ENCODE measurements at regions not wholly inside any gene's neighbourhood (a gene's known extent, or its start where the extent isn't known, plus 50 kb on each side); places are given as distances from the start of the nearest gene placed in this dataset.
A peak's percentile ranks its signal among the peaks of the same experiment; 100 is the strongest.

GRCh38 chr21:41625428-41625827, 117.5 kb upstream of the TMPRSS2 start:
- Histone ChIP-seq H3K27ac (ENCODE audit: low read depth in 1 of 3, low read length in 2 of 3) (peak overlapping the region in 1 of 3 donors; percentile 52), H3K4me3 (ENCODE audit: low read depth in 1 of 3, low read length in 3 of 3) (no peak overlapping the region), H3K27me3 (ENCODE audit: control insufficient read depth in 3 of 3, insufficient read depth in 3 of 3, low read length in 3 of 3) (peaks cover 0 to 3% (median 0%) of the 10 kb centered on the region in 3 donors), H3K4me1 (ENCODE audit: control insufficient read depth in 3 of 3, insufficient read depth in 2 of 3, low read depth in 1 of 3, low read length in 2 of 3) (peaks cover 0 to 20% (median 8%) of the 10 kb centered on the region in 3 donors), H3K36me3 (ENCODE audit: control insufficient read depth in 3 of 3, insufficient read depth in 2 of 3, low read depth in 1 of 3, low read length in 3 of 3) (no peaks in the 10 kb centered on the region), H3K9me3 (ENCODE audit: control insufficient read depth in 2 of 2, insufficient read depth in 1 of 2, low read depth in 1 of 2, low read length in 1 of 2) (peaks cover 0 to 7% of the 10 kb centered on the region in 2 donors)
- 63 to 78% (median 64%) methylated on average over 4 of the region's 4 CpGs for WGBS, 3 donors
- FAIRE-seq = no peak
- no peak for DNase-seq

- DNase-seq (peak in 1 of 2 donors; percentile 60), FAIRE-seq (no peak)
- H3K4me1 ChIP-seq (ENCODE audit: control insufficient read depth in 3 of 3, insufficient read depth in 2 of 3, low read depth in 1 of 3, low read length in 2 of 3) = peaks cover 0 to 20% (median 8%) of the 10 kb centered on the region in 3 donors
- H3K4me3 ChIP-seq (ENCODE audit: low read depth in 1 of 3, low read length in 3 of 3) = no peak overlapping the region
- peak overlapping the region in 1 of 3 donors; percentile 52 for H3K27ac ChIP-seq (ENCODE audit: low read depth in 1 of 3, low read length in 2 of 3)
- H3K36me3 ChIP-seq (ENCODE audit: control insufficient read depth in 3 of 3, insufficient read depth in 2 of 3, low read depth in 1 of 3, low read length in 3 of 3) = no peaks in the 10 kb centered on the region
- peaks cover 0 to 3% (median 0%) of the 10 kb centered on the region in 3 donors for H3K27me3 ChIP-seq (ENCODE audit: control insufficient read depth in 3 of 3, insufficient read depth in 3 of 3, low read length in 3 of 3)
- whole genome bisulfite sequencing, 3 donors = 53 to 60% (median 58%) methylated on average over 7 of the region's 7 CpGs
- H3K9me3 ChIP-seq (ENCODE audit: control insufficient read depth in 2 of 2, insufficient read depth in 1 of 2, low read depth in 1 of 2, low read length in 1 of 2) = peaks cover 0 to 7% of the 10 kb centered on the region in 2 donors
These were observed 116.8 kb upstream of the TMPRSS2 start for GRCh38 chr21:41624674-41625310.

- 89 to 96% (median 95%) methylated on average over 8 of the region's 8 CpGs for WGBS, 3 donors
- H3K27ac ChIP-seq (ENCODE audit: low read depth in 1 of 3, low read length in 2 of 3) = no peak overlapping the region
- H3K27me3 ChIP-seq (ENCODE audit: control insufficient read depth in 3 of 3, insufficient read depth in 3 of 3, low read length in 3 of 3) = peaks cover 0 to 3% (median 0%) of the 10 kb centered on the region in 3 donors
- H3K36me3 ChIP-seq (ENCODE audit: control insufficient read depth in 3 of 3, insufficient read depth in 2 of 3, low read depth in 1 of 3, low read length in 3 of 3) = no peaks in the 10 kb centered on the region
- H3K4me1 ChIP-seq (ENCODE audit: control insufficient read depth in 3 of 3, insufficient read depth in 2 of 3, low read depth in 1 of 3, low read length in 2 of 3) = peaks cover 0 to 20% (median 8%) of the 10 kb centered on the region in 3 donors
- H3K4me3 ChIP-seq (ENCODE audit: low read depth in 1 of 3, low read length in 3 of 3) = no peak overlapping the region
- FAIRE-seq (no peak), DNase-seq (no peak)
- H3K9me3 ChIP-seq (ENCODE audit: control insufficient read depth in 2 of 2, insufficient read depth in 1 of 2, low read depth in 1 of 2, low read length in 1 of 2) = peaks cover 0 to 7% of the 10 kb centered on the region in 2 donors
These were observed 116.0 kb upstream of the TMPRSS2 start for GRCh38 chr21:41623945-41624344.

GRCh38 chr21:41622831-41623548, 115.0 kb upstream of the TMPRSS2 start:
- H3K4me3 ChIP-seq (ENCODE audit: low read depth in 1 of 3, low read length in 3 of 3) = no peak overlapping the region
- H3K36me3 ChIP-seq (ENCODE audit: control insufficient read depth in 3 of 3, insufficient read depth in 2 of 3, low read depth in 1 of 3, low read length in 3 of 3) = no peaks in the 10 kb centered on the region
- H3K4me1 ChIP-seq (ENCODE audit: control insufficient read depth in 3 of 3, insufficient read depth in 2 of 3, low read depth in 1 of 3, low read length in 2 of 3) = peaks cover 0 to 20% (median 8%) of the 10 kb centered on the region in 3 donors
- DNase-seq (no peak), FAIRE-seq (no peak)
- WGBS, 3 donors = 76 to 79% (median 78%) methylated on average over 26 of the region's 26 CpGs
- no peak overlapping the region for H3K27ac ChIP-seq (ENCODE audit: low read depth in 1 of 3, low read length in 2 of 3)
- H3K9me3 ChIP-seq (ENCODE audit: control insufficient read depth in 2 of 2, insufficient read depth in 1 of 2, low read depth in 1 of 2, low read length in 1 of 2) = peaks cover 0 to 7% of the 10 kb centered on the region in 2 donors
- H3K27me3 ChIP-seq (ENCODE audit: control insufficient read depth in 3 of 3, insufficient read depth in 3 of 3, low read length in 3 of 3) = peaks cover 0 to 3% (median 0%) of the 10 kb centered on the region in 3 donors

GRCh38 chr21:41622201-41622600, 114.2 kb upstream of the TMPRSS2 start:
- no peak for DNase-seq
- WGBS, 3 donors = 88 to 93% (median 89%) methylated on average over 10 of the region's 10 CpGs
- Histone ChIP-seq H3K27me3 (ENCODE audit: control insufficient read depth in 3 of 3, insufficient read depth in 3 of 3, low read length in 3 of 3) (peaks cover 0 to 3% (median 0%) of the 10 kb centered on the region in 3 donors), H3K9me3 (ENCODE audit: control insufficient read depth in 2 of 2, insufficient read depth in 1 of 2, low read depth in 1 of 2, low read length in 1 of 2) (peaks cover 0 to 7% of the 10 kb centered on the region in 2 donors), H3K4me1 (ENCODE audit: control insufficient read depth in 3 of 3, insufficient read depth in 2 of 3, low read depth in 1 of 3, low read length in 2 of 3) (peaks cover 0 to 20% (median 8%) of the 10 kb centered on the region in 3 donors), H3K4me3 (ENCODE audit: low read depth in 1 of 3, low read length in 3 of 3) (no peak overlapping the region), H3K36me3 (ENCODE audit: control insufficient read depth in 3 of 3, insufficient read depth in 2 of 3, low read depth in 1 of 3, low read length in 3 of 3) (no peaks in the 10 kb centered on the region), H3K27ac (ENCODE audit: low read depth in 1 of 3, low read length in 2 of 3) (no peak overlapping the region)
- no peak for FAIRE-seq

GRCh38 chr21:41621513-41621912, 113.6 kb upstream of the TMPRSS2 start:
- FAIRE-seq = no peak
- peaks cover 0 to under 1% (median 0%) of the 10 kb centered on the region in 3 donors for H3K27me3 ChIP-seq (ENCODE audit: control insufficient read depth in 3 of 3, insufficient read depth in 3 of 3, low read length in 3 of 3)
- H3K27ac ChIP-seq (ENCODE audit: low read depth in 1 of 3, low read length in 2 of 3) = no peak overlapping the region
- no peak overlapping the region for H3K4me3 ChIP-seq (ENCODE audit: low read depth in 1 of 3, low read length in 3 of 3)
- no peaks in the 10 kb centered on the region for H3K36me3 ChIP-seq (ENCODE audit: control insufficient read depth in 3 of 3, insufficient read depth in 2 of 3, low read depth in 1 of 3, low read length in 3 of 3)
- no peak for DNase-seq
- WGBS, 3 donors = 22 to 59% (median 41%) methylated on average over 10 of the region's 10 CpGs
- peaks cover 0 to 17% (median 8%) of the 10 kb centered on the region in 3 donors for H3K4me1 ChIP-seq (ENCODE audit: control insufficient read depth in 3 of 3, insufficient read depth in 2 of 3, low read depth in 1 of 3, low read length in 2 of 3)
- H3K9me3 ChIP-seq (ENCODE audit: control insufficient read depth in 2 of 2, insufficient read depth in 1 of 2, low read depth in 1 of 2, low read length in 1 of 2) = peaks cover 0 to 7% of the 10 kb centered on the region in 2 donors

- WGBS, 3 donors = 27 to 72% (median 38%) methylated on average over 8 of the region's 8 CpGs
- no peak overlapping the region for H3K27ac ChIP-seq (ENCODE audit: low read depth in 1 of 3, low read length in 2 of 3)
These were observed 113.0 kb upstream of the TMPRSS2 start for GRCh38 chr21:41620982-41621381.

GRCh38 chr21:41620541-41620940, 112.6 kb upstream of the TMPRSS2 start:
- Histone ChIP-seq H3K9me3 (ENCODE audit: control insufficient read depth in 2 of 2, insufficient read depth in 1 of 2, low read depth in 1 of 2, low read length in 1 of 2) (peaks cover 0 to 7% of the 10 kb centered on the region in 2 donors), H3K4me3 (ENCODE audit: low read depth in 1 of 3, low read length in 3 of 3) (no peak overlapping the region), H3K4me1 (ENCODE audit: control insufficient read depth in 3 of 3, insufficient read depth in 2 of 3, low read depth in 1 of 3, low read length in 2 of 3) (peaks cover 0 to 8% (median 4%) of the 10 kb centered on the region in 3 donors), H3K27me3 (ENCODE audit: control insufficient read depth in 3 of 3, insufficient read depth in 3 of 3, low read length in 3 of 3) (no peaks in the 10 kb centered on the region), H3K36me3 (ENCODE audit: control insufficient read depth in 3 of 3, insufficient read depth in 2 of 3, low read depth in 1 of 3, low read length in 3 of 3) (no peaks in the 10 kb centered on the region), H3K27ac (ENCODE audit: low read depth in 1 of 3, low read length in 2 of 3) (no peak overlapping the region)
- 49 to 84% (median 72%) methylated on average over 6 of the region's 6 CpGs for WGBS, 3 donors
- no peak for FAIRE-seq
- no peak for DNase-seq

More at GRCh38 chr21:41620982-41621381, 113.0 kb upstream of the TMPRSS2 start:
- DNase-seq (peak in 1 of 2 donors; percentile 53), FAIRE-seq (no peak)
- peaks cover 0 to 7% of the 10 kb centered on the region in 2 donors for H3K9me3 ChIP-seq (ENCODE audit: control insufficient read depth in 2 of 2, insufficient read depth in 1 of 2, low read depth in 1 of 2, low read length in 1 of 2)
- peaks cover 0 to 12% (median 8%) of the 10 kb centered on the region in 3 donors for H3K4me1 ChIP-seq (ENCODE audit: control insufficient read depth in 3 of 3, insufficient read depth in 2 of 3, low read depth in 1 of 3, low read length in 2 of 3)
- H3K36me3 ChIP-seq (ENCODE audit: control insufficient read depth in 3 of 3, insufficient read depth in 2 of 3, low read depth in 1 of 3, low read length in 3 of 3) = no peaks in the 10 kb centered on the region
- no peaks in the 10 kb centered on the region for H3K27me3 ChIP-seq (ENCODE audit: control insufficient read depth in 3 of 3, insufficient read depth in 3 of 3, low read length in 3 of 3)
- H3K4me3 ChIP-seq (ENCODE audit: low read depth in 1 of 3, low read length in 3 of 3) = no peak overlapping the region

All from small intestine (tissue), 7 donors.